VCaP (cell line): ENCODE measurements at regions not wholly inside any gene's neighbourhood (a gene's known extent, or its start where the extent isn't known, plus 50 kb on each side); places are given as distances from the start of the nearest gene placed in this dataset.
"Not testable (repeated sequence)": the region's sequence is repeated elsewhere in the genome, so short reads cannot be mapped to it uniquely, and the experiment has no call there.

Experiments
- H3K27ac ChIP-seq: fragments of 450-650 bp; 2 replicates; pipeline ENCODE4 v1.5.1; 2017
- TF ChIP-seq, protein P1 (sequence below): fragments of 450-650 bp; conservative IDR thresholded peaks from 2 replicates; pipeline ENCODE4 v1.5.1; 2017; ENCODE audit warnings: mild to moderate bottlenecking, moderate library complexity

GRCh38 chr4:179164267-179164999, 1722.2 kb upstream of the AGA start:
- TF ChIP-seq, protein P1, sequence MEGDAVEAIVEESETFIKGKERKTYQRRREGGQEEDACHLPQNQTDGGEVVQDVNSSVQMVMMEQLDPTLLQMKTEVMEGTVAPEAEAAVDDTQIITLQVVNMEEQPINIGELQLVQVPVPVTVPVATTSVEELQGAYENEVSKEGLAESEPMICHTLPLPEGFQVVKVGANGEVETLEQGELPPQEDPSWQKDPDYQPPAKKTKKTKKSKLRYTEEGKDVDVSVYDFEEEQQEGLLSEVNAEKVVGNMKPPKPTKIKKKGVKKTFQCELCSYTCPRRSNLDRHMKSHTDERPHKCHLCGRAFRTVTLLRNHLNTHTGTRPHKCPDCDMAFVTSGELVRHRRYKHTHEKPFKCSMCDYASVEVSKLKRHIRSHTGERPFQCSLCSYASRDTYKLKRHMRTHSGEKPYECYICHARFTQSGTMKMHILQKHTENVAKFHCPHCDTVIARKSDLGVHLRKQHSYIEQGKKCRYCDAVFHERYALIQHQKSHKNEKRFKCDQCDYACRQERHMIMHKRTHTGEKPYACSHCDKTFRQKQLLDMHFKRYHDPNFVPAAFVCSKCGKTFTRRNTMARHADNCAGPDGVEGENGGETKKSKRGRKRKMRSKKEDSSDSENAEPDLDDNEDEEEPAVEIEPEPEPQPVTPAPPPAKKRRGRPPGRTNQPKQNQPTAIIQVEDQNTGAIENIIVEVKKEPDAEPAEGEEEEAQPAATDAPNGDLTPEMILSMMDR: no peak

GRCh38 chr4:179165000-179165738, 1722.9 kb upstream of the AGA start:
- TF ChIP-seq, protein P1: no peak
- H3K27ac ChIP-seq: no peak overlapping the region

More at GRCh38 chr4:179164267-179164999, 1722.2 kb upstream of the AGA start:
- no peak overlapping the region for H3K27ac ChIP-seq

GRCh38 chr4:179165862-179166261, 1723.6 kb upstream of the AGA start:
- no peak overlapping the region for H3K27ac ChIP-seq
- TF ChIP-seq, protein P1: no peak

DNA sequence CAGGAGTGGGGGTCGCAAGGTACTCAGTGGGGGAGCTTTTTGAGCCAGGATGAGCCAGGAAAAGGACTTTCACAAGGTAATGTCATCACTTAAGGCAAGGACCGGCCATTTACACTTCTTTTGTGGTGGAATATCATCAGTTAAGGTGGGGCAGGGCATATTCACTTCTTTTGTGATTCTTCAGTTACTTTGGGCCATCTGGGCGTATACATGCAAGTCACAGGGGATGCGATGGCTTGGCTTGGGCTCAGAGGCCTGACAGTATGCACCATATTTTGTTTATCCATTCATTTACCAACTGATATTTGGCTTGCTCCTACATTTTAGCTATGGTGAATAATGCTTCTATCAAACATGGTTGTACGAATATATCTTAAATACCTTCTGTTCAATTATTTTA, 1728.1 kb upstream of the AGA start:
- not testable (repeated sequence) for H3K27ac ChIP-seq

DNA sequence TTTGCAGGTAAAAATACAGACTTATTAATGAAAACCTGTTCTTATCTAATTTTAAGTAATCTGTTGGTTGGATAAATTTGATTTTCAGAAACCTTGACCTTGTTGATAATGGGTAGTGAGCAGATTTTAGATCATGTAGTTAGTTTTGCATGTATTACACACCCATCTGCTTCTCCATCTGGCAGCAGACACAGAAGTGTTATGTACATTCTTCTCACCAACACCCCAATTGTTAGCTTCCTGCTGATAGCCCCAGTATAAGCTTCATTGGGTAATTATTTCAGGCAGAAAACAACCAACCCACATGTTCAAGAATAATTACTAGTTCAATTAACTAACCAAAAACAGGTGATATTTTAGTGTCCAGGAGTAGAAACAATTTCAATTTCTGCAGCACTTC, 1740.5 kb upstream of the AGA start:
- no peak overlapping the region for H3K27ac ChIP-seq
- TF ChIP-seq, protein P1: no peak

GRCh38 chr4:179195887-179196286, 1753.7 kb upstream of the AGA start:
- TF ChIP-seq, protein P1: no peak
- H3K27ac ChIP-seq: no peak overlapping the region

DNA sequence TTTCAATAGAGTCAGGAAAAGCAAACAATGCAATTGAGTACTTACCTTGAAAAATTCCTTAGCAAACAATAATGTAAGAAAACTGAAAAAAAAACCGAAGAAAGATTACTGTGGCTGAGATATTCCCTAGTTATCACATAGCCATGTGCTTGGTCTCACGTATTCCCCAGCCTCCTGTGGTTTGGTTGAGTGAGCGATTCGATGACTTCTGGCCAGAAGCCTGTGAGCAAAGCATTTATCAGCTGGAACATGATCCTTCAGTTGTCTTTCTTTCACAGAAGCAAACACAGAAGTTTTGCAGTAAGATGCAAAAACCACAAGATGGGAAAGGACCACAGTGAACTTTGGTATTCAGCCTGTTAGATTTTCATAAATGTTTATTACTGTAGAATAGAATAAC, 1754.3 kb upstream of the AGA start:
- no peak overlapping the region for H3K27ac ChIP-seq
- TF ChIP-seq, protein P1: no peak

- TF ChIP-seq, protein P1: no peak
- H3K27ac ChIP-seq: no peak overlapping the region
Measured at GRCh38 chr4:179200681-179201080, 1758.4 kb upstream of the AGA start.
